HS-27A (cell line): ENCODE measurements at regions not wholly inside any gene's neighbourhood (a gene's known extent, or its start where the extent isn't known, plus 50 kb on each side); places are given as distances from the start of the nearest gene placed in this dataset.
A peak's percentile ranks its signal among the peaks of the same experiment; 100 is the strongest.
"Not testable (repeated sequence)": the region's sequence is repeated elsewhere in the genome, so short reads cannot be mapped to it uniquely, and the experiment has no call there.

Experiments
- DNase-seq: peaks from one replicate; pipeline ENCODE4 v3.0.0-alpha.2; 2012; ENCODE audit warnings: low read depth, missing footprints

- no peak for DNase-seq
These were observed 121.6 kb downstream of the CASP12 start for GRCh38 chr11:104776501-104777170.

DNA sequence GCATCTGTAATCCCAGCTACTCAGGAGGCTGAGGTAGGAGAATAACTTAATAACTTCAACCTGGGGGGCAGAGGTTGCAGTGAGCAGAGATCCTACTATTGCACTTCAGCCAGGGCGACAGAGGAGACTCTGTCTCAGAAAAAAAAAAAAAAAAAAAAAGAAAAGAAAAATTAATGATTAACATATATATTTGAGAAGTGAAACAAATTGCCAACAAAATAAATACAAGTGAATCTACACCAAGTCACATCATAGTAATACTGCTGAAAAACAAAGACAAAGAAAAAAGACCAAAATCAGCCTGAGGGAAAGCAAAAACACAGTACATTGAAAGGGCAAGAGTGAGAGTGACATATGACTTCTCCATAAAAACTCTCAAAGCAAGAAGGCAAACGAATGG lies 123.7 kb downstream of the CASP12 start:
- DNase-seq: no peak

- peak; percentile 49 for DNase-seq
These were observed 125.4 kb downstream of the CASP12 start for GRCh38 chr11:104772806-104773241.

DNA sequence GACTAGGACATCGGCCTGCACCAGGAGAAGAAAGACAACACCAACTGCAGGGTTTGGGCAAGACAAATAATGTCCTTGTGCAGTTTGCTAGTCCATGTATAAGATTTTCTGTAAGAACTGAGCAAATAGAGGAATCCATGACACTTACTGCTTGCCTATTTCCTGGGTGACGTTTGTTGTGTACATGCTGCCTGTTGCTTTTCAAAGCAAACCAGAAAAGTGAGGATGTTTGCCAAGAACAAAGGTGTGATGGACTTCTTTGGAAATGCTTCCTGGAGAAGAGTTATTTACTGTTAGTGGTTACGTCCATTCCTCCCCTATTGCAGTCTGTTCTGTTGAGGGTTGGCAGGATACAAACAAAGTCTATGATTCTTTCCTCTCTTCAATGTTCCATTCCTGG lies 126.5 kb downstream of the CASP12 start:
- DNase-seq: no peak

DNA sequence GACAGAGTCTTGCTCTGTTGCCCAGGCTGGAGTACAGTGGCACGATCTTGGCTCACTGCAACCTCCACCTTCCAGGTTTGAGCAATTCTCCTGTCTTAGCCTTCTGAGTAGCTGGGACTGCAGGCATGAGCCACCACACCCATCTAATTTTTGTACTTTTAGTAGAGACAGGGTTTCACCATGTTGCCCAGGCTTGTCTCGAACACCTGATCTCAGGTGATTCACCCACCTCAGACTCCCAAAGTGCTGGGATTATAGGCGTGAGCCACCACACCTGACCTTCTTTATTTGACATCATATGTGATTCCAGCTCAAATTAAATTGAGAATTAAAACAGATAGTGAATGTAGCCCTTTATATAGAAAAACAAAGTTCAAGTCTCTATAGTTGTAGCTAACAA lies 127.2 kb downstream of the CASP12 start:
- DNase-seq: not testable (repeated sequence)

DNA sequence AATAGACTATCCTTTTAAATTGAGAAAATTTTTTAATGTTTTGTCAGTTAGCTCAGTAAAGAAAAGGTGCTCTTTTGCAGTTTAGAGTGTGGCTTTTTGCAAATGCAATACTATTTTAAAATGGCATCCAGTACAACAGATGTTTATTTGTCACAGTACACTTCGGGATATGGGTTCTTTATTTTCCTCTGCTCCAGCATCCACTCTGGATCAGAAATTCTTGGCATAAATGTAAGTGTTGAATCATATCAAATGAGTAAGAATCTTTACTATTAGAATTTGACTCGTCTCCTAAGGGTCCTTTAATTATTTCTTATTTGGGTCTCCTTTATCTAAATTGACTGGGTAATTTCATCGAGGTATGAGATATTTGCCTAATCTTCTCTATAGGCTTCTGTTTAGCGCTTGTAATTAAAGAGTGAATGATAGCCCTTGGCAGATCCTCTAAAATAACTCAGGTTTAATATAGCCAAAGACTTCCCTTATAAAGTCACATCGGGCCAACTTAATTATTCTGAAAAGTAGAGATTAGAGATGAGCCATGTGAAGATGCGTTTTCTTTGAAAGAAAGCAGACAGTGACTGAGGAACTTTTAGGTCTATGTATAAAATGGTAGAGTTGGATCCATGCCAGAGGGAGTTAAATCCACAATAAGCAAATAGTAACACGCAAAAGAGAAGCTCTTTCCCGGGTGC lies 132.7 kb downstream of the CASP12 start:
- no peak for DNase-seq

GRCh38 chr11:104764710-104765045 lies 133.6 kb downstream of the CASP12 start:
- no peak for DNase-seq

DNA sequence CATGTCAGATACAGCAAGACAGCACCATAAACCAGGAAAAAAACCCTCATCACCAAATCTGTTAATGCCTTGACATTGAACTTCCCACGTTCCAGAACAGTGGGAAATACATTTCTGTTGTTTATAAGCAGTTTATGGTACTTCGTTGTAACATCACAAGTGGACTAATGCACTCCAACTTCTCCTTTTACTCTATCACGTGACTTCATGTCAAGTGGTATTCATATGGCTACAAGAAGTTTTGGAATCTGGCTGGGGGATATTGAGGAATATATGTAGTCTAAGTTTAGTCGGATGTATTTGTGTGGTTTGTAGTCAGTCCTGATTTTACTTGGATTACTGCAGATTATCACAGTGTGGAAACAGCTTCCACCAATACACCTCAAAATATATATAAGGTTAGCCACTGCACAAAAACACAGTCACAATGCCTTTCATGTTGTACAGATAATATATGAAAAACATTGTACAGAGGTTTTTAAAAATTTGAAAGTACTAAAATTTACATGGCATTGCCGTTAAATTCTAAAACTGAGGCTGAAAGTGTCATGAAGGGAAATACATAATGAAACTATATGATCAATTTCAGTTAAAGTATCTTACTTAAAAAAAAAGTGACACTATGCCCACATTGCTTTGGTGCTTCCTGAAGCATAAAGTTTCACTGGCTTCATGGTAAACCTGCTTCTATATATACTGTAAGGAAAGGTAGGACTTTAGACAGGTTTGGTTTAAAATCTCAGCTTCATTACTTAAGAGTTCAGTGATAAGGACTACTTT lies 134.1 kb downstream of the CASP12 start:
- DNase-seq: no peak

- no peak for DNase-seq
These were observed 136.7 kb downstream of the CASP12 start for GRCh38 chr11:104761511-104761910.

DNA sequence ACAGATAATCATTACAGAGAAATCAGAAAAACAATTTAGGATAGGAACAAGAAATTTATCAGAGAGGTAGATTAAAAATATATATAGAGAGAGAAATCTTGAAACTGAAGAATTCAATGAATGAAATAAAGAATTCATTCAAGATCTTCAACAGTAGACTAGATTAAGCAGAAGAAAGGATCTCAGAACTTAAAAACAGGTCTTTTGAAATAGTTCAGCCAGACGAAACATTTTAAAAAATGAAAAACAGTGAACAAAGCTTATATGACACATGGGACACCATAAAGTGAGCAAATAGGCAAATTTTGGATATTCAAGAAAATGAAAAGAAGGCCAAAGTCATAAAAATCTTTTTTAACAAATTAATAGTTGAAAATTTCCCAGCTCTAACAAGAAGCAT lies 138.8 kb downstream of the CASP12 start:
- no peak for DNase-seq

DNA sequence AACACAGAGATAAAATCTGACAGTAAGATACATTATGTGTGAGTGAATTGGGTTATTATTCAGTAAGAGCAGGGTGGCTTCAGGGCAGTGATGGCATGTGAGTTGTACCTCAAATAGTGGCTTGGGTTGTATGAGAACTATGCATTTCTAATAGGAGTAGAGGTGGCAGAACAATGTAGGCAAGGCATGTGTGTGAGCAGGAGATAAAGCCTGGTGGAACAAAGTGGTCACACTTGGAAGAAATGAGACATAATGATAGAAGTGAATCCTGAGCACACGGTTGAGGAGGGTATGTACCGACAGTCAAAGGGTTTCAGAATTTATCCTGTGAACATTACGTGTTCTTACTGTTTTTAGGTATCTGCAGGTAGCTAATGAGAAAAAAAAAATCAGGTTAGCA lies 159.3 kb downstream of the CASP12 start:
- no peak for DNase-seq

DNA sequence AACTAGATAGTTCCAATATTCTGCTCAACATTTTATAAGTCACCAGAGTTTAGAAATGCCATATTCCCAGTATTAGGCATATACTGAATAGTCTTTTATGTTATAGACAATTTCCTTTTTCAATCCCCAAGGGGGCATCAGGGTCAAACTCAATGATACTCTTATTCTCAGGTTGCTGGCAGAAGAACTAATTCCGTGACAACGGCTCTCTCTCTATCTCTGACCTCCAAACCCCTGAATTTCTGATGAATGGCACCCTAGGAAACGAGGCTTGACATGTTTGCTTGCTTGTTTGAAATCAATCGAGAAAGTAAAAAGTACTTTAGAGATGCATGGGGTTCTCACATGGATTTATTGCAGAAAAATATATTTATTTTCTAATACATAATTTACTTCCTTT lies 160.1 kb downstream of the CASP12 start:
- DNase-seq: no peak

GRCh38 chr11:104736502-104736901 lies 161.8 kb downstream of the CASP12 start:
- no peak for DNase-seq

- DNase-seq: no peak
These were observed 163.3 kb downstream of the CASP12 start for GRCh38 chr11:104734998-104735397.

DNA sequence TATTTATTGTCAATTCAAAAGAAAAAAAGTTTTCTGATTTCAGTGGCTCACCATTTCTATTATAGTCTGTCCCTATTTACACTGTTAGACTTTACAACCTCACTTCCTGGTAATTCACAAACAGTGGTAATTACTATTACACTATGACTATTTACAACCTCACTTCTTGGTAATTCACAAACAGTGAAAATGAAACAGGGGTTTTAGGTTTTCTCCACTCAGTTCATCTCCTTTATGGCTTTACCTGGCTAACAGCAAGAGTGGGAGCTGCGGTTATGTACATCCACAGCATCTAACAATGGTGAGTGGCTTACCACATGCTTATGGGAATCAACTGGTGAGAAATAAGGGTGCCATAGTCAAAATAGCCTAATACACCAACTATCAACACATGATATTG lies 166.4 kb downstream of the CASP12 start:
- DNase-seq: no peak

GRCh38 chr11:104728927-104729326 lies 169.3 kb downstream of the CASP12 start:
- no peak for DNase-seq

DNA sequence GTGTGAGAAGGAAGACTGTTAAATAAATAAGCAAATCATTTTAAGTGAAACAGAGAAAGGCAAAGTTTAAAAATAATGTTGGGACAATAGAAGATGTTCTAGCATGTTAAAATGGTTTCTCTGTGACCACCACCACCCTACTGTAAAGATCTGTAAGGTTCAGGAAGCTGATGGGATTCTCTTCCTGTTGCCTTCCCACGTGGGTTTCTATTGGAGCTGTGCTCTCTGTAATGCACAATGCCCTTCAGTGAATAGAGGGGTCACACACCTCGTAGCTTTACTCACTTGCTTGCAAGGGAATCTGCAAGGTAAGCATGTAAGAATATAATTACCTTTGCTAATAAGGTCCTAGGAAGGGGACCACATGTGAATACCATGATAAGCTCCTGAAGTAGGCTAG lies 170.5 kb downstream of the CASP12 start:
- no peak for DNase-seq

- DNase-seq: no peak
These were observed 171.2 kb downstream of the CASP12 start for GRCh38 chr11:104727095-104727494.

GRCh38 chr11:104725796-104726408 lies 172.4 kb downstream of the CASP12 start:
- DNase-seq: no peak

DNA sequence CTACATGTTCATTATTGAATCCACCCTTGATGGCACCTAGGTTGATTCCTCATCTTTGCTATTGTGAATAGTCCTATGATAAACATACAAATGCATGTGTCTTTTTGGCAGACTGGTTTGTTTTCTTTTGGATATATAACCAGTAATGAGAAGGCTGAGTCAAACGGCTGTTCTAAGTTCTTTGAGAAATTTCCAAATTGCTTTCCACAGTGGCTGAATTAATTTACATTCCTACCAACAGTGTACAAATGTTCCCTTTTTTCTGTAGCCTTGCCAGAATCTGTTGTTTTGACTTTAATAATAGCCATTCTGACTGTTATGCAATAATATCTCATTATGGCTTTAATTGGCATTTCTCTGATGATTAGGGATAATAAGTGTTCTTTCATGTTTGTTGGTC lies 184.9 kb downstream of the CASP12 start:
- no peak for DNase-seq

DNA sequence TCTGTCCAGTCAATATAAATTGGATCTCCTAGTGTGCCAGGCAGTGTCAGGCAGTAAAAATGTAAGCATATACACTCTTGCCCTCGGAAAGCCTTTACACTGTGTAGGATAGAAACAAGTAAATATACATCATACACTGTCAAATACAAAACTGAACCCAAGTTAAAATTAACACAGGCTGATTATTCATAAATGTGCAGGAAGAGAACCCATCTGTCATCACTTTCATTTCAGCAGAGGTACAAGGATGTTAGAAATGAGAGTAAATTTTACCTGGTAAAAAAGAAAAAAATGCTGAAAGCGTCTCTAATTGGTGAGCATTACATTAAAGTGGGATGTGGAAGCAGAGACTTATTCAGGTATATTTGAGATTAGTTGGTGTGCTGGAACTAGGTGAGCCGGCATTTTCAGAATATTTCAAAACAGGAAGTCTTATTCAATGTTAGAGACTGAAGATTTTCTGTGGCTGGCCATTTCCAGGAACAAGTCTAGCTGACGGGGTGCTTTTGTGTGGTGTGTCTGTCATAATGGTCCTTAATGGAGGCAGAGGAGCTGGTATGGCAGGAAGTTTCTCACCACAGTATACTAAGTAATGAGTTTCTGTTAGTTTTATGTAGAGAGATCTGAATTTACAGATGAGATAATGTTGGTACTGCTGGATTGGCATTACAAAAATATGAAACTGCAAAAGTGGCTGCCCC lies 192.6 kb downstream of the CASP12 start:
- DNase-seq: no peak

DNA sequence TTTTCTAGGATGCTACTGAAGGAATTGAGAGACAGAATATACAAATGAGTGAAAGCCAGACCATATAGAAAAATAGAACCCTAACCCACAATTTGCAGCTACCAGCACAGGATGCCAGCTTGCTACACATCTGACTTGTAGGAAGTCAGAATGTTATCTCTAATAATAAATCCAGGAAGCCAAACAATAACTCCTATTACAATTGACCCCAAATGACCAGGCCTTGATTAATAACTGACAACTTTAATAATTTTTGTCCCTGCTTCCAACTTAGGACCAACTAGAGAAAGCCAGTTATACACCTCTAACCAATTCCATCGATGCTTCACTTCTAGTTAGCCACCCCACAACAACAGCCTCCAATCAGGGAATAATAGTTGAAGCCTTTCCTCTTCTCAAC lies 193.4 kb downstream of the CASP12 start:
- DNase-seq: no peak
